OCI-LY7 (cell line): ENCODE measurements at regions not wholly inside any gene's neighbourhood (a gene's known extent, or its start where the extent isn't known, plus 50 kb on each side); places are given as distances from the start of the nearest gene placed in this dataset.

Source experiments
- BruUV-seq: library from RNA; stranded (reverse); fragments of 400-500 nt; replicated peaks from 2 replicates; lab custom pipeline; 2021; lab: Mats Ljungman, UMichigan
- CTCF ChIA-PET: fragments of 300-600 bp; sonication (Branson Sonifier 250); formaldehyde crosslinking; loops from one replicate; lab custom pipeline; 2022; ENCODE audit warnings: antibody characterized with exemption; ENCODE audit not compliant: unreplicated experiment; lab: Charles Lee
- POLR2A ChIA-PET: fragments of 300-600 bp; sonication (Branson Sonifier 250); formaldehyde crosslinking; loops from one replicate; lab custom pipeline; 2022; ENCODE audit warnings: antibody characterized with exemption; lab: Charles Lee
- DNase-seq: peaks from one replicate; pipeline ENCODE4 v3.0.0-alpha.2; 2015; ENCODE audit warnings: low spot score
- H2AFZ ChIP-seq: fragments of 200-600 bp; sonication (generic), shearing (Covaris generic); 2 replicates; pipeline ENCODE4 v1.6.1; 2014; ENCODE audit warnings: mild to moderate bottlenecking, antibody characterized with exemption, low read length, moderate library complexity
- H3K27ac ChIP-seq: fragments of 200-600 bp; sonication (generic); 2 replicates; pipeline ENCODE4 v1.5.1; 2014; ENCODE audit warnings: mixed run types, low read depth, mild to moderate bottlenecking, moderate library complexity, low read length, inconsistent platforms; ENCODE audit not compliant: poor library complexity, severe bottlenecking
- H3K36me3 ChIP-seq: fragments of 200-600 bp; sonication (generic); 2 replicates; pipeline ENCODE4 v1.6.1; 2014; ENCODE audit warnings: mild to moderate bottlenecking, antibody characterized with exemption, low read length, moderate library complexity, mixed read lengths; ENCODE audit not compliant: insufficient read depth
- H3K4me1 ChIP-seq: fragments of 200-600 bp; sonication (generic); 2 replicates; pipeline ENCODE4 v1.5.1; 2014; ENCODE audit warnings: mild to moderate bottlenecking, low read length; ENCODE audit not compliant: insufficient read depth, poor library complexity, severe bottlenecking
- H3K4me2 ChIP-seq: fragments of 200-600 bp; sonication (generic); 2 replicates; pipeline ENCODE4 v1.6.1; 2014; ENCODE audit warnings: mild to moderate bottlenecking, low read length
- H3K4me3 ChIP-seq: fragments of 200-600 bp; sonication (generic); 2 replicates; pipeline ENCODE4 v1.5.1; 2014; ENCODE audit warnings: mild to moderate bottlenecking, low read depth, low read length; ENCODE audit not compliant: poor library complexity, severe bottlenecking
- H3K79me2 ChIP-seq: fragments of 200-600 bp; sonication (generic); 2 replicates; pipeline ENCODE4 v1.6.1; 2016; ENCODE audit warnings: low read depth, mild to moderate bottlenecking, low read length, moderate library complexity, mixed read lengths; ENCODE audit not compliant: insufficient read depth
- H3K9me2 ChIP-seq: fragments of 200-600 bp; sonication (generic); 2 replicates; pipeline ENCODE4 v1.6.1; 2016; ENCODE audit warnings: mild to moderate bottlenecking, low read length, mixed read lengths; ENCODE audit not compliant: insufficient read depth
- H3K9me3 ChIP-seq: fragments of 200-600 bp; sonication (generic); 2 replicates; pipeline ENCODE4 v1.6.1; 2014; ENCODE audit warnings: mild to moderate bottlenecking, mixed run types, low read length, mixed read lengths
- H4K20me1 ChIP-seq: fragments of 200-600 bp; sonication (generic); 2 replicates; pipeline ENCODE4 v1.6.1; 2014; ENCODE audit warnings: mild to moderate bottlenecking, antibody characterized with exemption, low read length, moderate library complexity, mixed read lengths; ENCODE audit not compliant: insufficient read depth
- CTCF ChIP-seq: fragments of 200-600 bp; sonication (generic); conservative IDR thresholded peaks from 2 replicates; pipeline ENCODE4 v1.5.1; 2014; ENCODE audit warnings: mild to moderate bottlenecking, antibody characterized with exemption, low read length, moderate library complexity, mixed read lengths
- EZH2phosphoT487 ChIP-seq: fragments of 200-600 bp; sonication (generic); IDR thresholded peaks from 2 replicates; pipeline ENCODE4 v1.6.1; 2018; ENCODE audit warnings: low read depth, borderline replicate concordance, mild to moderate bottlenecking, mixed run types, antibody characterized with exemption, low read length, moderate library complexity, mixed read lengths
- intact Hi-C: fragments of 100-400 bp; cut with micrococcal nuclease; formaldehyde crosslinking; loops from one replicate; pipeline ENCODE4 v1.10.0; 2022; ENCODE audit not compliant: unreplicated experiment

DNA sequence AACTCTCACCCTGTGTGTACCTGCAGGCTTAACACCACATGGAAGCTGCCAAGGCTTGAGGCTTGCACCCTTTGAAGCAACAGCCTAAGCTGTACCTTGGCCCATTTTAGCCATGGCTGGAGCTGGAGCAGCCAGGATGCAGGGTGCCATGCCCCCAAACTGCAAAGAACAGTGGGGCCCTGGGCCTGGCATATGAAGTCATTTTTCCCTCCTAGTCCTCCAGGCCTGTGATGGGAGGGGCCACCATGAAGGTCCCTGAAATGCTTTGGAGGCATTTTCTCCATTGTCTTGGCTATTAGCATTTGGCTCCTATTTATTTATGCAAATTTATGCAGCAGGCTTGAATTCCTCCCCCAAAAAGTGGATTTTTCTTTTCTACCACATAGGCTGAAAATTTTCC lies 238.4 kb downstream of the CDCA7 start:
- no peaks in the 10 kb centered on the region for H3K9me2 ChIP-seq
- H3K4me3 ChIP-seq = no peak overlapping the region
- ChIA-PET POLR2A (no interaction called here), CTCF (no interaction called here)
- intact Hi-C loops = no loop called here
- H3K9me3 ChIP-seq = 0 out of 2 replicates have a peak, but pooled peaks cover 4% of the 10 kb centered on the region
- TF ChIP-seq CTCF = no peak
- no peak for TF ChIP-seq EZH2phosphoT487
- no peak overlapping the region for H2AFZ ChIP-seq
- H3K79me2 ChIP-seq = no peaks in the 10 kb centered on the region
- H3K27ac ChIP-seq = no peak overlapping the region
- no peaks in the 10 kb centered on the region for H3K4me1 ChIP-seq
- no peaks in the 10 kb centered on the region for H4K20me1 ChIP-seq
- no peak for DNase-seq
- H3K4me2 ChIP-seq = no peak overlapping the region
- BruUV-seq = no TSS peak
- H3K36me3 ChIP-seq = no peaks in the 10 kb centered on the region

- DNase-seq = no peak
- POLR2A ChIA-PET = interaction anchor here (0.5 to 1.3 kb wide), 4 partner anchors 8 to 1037 kb away, joined by 3 to 7 read pairs (median 4); no protein-coding TSS in a partner anchor
- no TSS peak for BruUV-seq
Measured at GRCh38 chr2:173596244-173596643, 241.6 kb downstream of the CDCA7 start.

More at GRCh38 chr2:173596244-173596643, 241.6 kb downstream of the CDCA7 start:
- Histone ChIP-seq H3K4me1 (no peaks in the 10 kb centered on the region), H3K4me3 (no peak overlapping the region), H4K20me1 (no peaks in the 10 kb centered on the region), H3K4me2 (no peak overlapping the region), H2AFZ (no peak overlapping the region), H3K9me2 (no peaks in the 10 kb centered on the region), H3K27ac (no peak overlapping the region), H3K36me3 (no peaks in the 10 kb centered on the region), H3K9me3 (0 out of 2 replicates have a peak, but pooled peaks cover 4% of the 10 kb centered on the region), H3K79me2 (no peaks in the 10 kb centered on the region)
- intact Hi-C loops = no loop called here
- TF ChIP-seq EZH2phosphoT487 (no peak), CTCF (no peak)
- CTCF ChIA-PET = no interaction called here
